ENCODE measurements at regions not wholly inside any gene's neighbourhood (a gene's known extent, or its start where the extent isn't known, plus 50 kb on each side); places are given as distances from the start of the nearest gene placed in this dataset.
"Not testable (repeated sequence)": the region's sequence is repeated elsewhere in the genome, so short reads cannot be mapped to it uniquely, and the experiment has no call there.

DNA sequence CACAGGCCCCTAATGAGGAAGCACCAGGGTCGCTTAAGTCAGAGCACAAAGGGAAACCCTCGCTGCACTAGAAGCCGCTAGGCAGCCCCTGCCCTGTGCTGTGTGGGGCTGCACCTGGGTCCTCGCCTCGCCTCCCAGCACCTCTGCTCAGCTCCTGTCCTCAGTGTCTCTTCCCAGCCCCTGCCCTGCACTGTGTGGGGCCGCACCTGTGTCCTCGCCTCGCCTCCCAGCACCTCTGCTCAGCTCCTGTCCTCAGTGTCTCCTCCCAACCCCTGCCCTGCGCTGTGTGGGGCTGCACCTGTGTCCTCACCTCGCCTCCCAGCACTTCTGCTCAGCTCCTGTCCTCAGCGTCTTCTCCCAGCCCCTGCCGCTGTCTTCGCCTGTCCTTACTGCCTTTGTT, 342.8 kb downstream of the EIPR1 start:
- DNase-seq, result no peak

DNA sequence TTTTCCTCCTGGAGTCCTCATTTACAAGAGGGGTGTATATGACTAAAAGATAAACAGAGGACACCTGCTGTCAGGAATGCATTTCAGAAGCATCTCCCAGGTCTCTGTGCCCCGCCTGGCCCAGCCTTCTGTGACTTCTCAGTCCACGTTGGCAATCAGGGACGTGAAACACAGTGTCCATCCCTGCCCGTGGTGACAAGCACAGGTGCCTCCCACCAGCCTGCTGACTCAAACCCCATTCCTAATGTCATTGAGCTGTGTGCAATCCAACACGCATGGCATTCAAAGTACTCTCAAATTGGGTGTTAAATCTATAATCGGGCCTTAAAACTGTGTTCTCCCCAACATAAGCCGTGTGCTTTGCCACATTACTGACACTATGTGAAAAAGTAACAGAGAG, 343.2 kb downstream of the EIPR1 start:
- DNase-seq, result no peak

DNA sequence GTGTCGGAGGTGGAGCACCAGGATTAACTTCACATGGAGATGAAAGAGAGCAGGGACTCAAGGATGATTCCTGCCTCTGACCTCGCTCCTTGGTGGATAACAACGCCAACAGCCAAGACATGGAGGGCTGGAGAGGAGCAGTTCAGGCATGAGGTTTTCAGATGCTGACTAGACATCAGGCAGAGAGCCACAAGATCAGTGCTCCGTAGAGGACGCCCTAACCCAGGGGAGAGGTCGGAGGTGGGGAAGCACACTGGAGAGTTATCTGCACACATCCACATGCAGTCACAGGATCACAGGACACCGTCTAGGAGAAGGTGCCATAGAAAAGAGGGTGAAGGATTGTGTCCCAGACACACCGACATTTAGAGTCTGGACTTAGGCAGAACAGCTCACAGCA, 344.3 kb downstream of the EIPR1 start:
- DNase-seq, result no peak

DNA sequence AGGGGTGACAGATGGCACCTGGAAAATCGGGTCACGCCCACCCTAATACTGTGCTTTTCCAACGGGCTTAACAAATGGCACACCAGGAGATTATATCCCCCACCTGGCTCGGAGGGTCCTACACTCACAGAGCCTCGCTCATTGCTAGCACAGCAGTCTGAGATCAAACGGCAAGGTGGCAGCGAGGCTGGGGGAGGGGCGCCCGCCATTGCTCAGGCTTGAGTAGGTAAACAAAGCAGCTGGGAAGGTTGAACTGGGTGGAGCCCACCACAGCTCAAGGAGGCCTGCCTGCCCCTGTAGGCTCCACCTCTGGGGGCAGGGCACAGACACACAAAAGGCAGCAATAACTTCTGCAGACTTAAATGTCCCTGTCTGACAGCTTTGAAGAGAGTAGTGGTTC, 346.8 kb downstream of the EIPR1 start:
- not testable (repeated sequence) for DNase-seq

DNA sequence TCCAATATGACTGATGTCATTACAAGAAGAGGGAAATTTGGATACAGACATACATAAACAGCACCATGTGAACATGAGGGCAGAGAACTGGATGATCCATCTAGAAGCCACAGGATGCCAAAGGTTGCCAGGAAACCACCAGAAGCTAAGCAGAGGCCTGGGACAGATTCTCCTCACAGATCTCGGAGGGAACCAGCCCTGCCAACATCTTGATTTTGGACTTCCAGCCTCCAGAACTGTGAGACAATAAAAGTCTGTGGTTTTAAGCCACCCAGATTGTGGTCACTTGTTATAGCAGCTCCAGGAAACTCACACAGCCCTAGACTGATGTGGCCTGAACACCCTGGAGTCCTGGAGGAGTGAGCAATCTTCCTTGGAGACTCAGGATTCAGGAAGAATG, 351.6 kb downstream of the EIPR1 start:
- DNase-seq, result no peak

DNA sequence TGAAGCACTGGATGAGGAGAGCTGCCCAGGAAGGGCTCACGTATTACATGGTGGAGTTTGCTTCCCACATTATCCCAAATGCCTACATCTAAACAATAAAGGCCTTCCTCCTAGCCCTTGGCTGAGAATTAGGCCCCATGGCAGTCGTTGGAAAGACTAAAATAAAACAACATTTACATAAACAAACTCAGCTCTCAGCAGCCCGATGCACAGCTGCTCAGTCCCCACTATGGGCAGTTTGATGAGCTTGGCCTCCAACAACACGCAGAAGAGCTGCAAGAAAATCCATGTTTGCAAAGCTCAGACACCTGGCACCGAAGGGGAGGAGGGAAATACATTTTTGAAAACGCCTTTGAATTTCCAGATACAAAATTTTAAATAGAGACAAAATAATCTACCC, 352.4 kb downstream of the EIPR1 start:
- peak; percentile 88 for DNase-seq

DNA sequence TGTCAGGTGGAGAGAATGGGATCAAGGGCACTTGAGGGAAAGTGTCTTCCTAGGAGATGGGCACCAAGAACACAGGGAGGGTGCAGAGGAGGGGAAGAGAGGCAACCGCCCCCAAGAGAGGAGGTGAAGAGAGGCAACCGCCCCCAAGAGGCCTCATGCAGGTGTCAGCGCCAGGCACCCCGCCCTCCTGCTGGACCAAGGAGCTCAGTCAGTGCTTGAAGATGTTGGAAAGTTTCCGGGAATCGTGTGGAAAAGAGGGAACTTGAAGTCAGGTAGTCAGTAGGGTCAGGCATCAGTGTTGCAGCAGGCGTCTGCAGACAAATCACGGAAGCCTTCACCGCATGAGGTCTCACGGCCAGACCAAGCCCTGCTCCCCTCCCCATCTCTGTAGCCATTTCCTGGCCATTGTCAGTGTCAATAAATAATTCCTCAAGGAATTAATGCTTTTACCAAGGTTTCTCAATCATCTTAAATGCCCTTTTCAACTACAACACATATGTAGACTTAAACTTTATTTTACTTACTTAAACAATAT, 353.1 kb downstream of the EIPR1 start:
- no peak for DNase-seq

DNA sequence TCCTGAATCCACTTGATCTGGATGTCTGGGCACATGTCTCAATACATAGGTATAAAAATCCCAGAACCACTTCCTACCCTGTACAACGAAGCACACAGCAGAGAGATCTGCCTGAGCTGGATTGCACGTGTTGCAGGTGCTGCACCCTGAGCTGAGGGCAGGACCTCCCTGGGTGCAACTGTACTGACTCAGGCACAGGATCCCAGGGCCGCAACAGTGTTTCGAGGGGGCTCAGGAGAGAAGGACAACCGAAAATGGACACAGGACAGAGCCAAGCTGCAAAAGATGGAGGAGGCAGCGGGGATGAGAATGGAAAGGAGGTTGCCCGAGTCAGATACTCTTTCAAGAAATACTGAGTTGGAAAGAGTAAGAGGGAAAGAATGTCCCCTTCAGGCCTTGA, 354.1 kb downstream of the EIPR1 start:
- DNase-seq, result no peak

DNA sequence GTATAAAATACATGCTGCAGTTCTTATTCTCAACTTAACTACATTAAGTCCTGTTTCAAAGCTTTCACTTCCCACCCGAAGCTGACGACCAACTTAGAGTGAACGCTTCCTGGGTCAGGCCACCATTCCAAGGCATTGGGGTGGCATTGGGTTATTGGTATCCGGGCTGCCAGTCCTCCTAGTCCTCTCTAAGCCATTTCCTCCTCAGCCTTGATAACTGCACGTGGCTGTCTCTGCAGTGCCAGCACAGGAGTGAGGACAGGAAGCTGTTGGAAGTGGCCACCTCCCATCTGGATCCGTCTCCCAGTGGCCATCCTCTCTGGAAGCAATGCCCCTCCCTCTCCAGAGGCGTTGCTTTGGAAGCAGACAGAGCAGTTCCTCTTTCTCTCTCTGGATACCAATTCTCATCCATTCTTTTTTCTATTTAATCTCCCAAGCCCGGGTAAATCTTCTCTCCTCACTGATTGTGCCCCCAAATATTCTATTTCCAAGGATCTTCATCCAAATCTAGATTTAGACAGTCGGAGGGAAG, 354.7 kb downstream of the EIPR1 start:
- no peak for DNase-seq

DNA sequence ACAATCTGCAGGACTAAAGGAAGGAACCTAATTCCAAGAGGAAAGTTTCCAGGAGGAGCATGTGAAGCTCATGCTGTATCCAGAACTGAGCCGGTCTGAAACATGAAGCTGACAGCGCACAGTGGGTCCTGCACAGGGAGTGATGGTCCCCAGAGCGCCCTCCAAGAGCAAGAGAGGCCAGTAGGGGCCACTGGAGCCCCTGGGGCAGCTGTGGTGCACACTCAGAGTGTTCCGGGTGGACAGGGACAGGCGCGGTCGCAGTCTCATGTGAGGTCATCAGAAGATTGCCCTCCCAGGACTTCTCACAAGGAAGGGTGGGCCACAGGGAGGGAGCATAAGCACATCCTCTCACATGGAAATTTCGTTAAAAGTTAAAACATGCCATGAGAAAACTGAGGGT, 355.9 kb downstream of the EIPR1 start:
- no peak for DNase-seq

DNA sequence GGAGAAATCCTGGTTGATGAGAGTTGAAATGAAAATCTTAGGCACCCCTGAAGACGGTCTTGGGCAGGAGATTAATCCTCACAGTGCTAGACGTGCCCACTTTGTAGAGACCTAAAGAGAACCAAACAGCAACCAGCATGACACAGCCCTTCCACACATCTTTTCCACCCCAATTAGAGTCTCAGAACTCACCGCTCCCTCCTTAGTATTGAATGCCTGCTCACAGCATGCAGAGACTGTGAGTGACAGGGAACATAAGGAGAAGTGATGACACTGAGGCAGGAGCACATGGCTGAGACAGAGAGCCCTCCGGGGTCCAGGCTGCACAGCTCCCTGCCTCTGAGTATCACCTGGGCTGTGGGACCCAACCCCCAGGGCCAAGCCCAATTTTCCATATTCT, 367.6 kb downstream of the EIPR1 start:
- no peak for DNase-seq

DNA sequence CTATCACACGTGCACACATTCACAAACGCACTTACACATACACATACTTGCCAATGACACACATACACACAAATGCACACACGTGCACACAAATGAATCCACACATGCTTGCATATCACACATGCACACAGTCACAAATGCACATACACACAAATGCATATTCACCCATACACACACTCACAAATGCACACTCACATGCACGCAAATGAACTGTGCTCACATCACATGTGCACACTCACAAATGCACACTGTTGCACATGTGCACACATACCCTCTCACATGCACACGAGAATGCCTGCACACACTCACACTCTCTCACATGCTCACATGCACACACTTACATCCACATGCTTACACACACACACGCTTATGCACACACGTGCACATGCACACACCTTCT, 368.1 kb downstream of the EIPR1 start:
- DNase-seq, result no peak

DNA sequence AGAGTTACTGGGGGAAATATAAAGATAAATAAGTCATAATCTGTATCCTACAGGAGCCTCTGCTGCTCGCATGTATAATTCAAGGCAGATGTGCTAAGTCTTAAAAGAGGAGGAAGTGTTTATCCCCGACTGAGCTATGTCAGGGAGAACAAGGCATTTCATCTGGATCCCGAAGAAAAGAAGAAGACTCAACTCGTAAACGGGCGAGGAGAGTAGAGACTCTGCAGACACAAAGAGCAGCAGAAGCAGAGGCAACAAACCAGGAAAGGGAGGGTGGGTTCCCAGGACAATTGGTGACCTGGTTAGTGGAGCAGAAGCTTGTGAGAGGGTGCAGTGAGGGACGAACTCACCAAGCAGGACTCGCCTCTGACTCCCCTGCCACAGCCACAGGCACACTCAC, 368.6 kb downstream of the EIPR1 start:
- no peak for DNase-seq

DNA sequence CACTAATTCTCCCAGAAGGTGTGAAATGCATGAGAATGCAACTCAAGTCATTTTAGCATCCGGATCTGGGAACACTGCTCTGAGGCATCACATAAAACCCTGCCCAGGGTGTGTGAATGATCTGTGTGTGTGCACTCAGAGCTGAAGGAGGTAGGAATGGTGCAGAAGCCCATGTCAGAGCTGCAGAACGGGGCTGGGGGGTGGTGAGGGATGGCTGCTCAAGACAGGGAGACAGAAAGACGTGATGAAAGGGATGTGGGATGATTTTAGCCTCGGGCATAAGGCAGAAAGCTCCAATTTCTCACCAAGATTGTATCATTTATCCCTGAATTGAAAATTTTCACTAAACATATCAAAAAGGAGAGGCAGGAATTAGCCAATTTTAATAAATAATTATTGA, 369.1 kb downstream of the EIPR1 start:
- no peak for DNase-seq

DNA sequence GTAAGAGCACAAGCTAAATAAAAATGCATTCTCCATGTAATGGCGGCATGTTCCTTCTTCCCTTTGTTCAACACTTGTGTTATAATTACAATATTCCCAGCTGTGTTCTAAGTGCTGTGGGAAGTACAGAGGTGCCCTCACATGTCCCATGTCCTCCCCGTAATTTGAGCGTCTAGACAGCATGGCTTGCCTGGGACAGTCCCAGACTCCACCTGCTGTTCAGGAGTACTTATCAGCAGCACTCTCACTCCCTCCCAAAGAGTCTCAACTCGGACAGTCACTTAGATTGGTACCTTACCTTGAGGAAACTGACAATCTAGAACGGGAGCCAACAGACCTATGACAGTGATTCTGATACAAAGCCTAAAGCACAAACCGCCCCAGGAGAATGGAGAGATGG, 370.5 kb downstream of the EIPR1 start:
- DNase-seq, result no peak

DNA sequence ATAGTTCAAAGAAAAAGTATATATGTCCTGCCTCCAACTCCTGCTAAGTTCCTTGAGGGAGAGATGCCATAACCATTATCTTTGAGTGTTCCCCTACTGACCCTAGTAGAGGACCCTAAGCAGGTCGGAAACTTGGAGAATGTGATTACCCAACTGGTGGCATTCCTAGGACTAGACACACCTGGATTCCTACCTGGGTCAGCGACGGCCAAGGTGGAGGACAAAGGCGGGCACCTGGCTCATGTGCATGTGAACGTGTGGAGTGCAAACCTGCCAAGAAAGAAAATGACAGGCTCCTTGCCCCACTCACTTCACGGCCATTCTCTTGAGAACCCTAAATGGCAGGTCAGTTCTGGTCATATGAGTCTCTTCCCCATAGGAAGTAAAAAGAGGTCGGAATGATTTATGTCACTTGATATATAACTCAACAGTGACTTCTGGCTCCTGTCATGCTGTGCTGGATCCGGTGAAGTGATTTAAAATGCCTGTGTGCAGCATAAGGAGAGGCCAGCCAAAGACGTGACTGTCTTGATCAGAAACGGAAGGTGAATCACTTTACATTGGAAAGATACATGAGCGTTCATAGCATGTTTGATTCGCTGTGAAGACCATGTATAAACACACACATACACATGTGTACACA, 371.6 kb downstream of the EIPR1 start:
- no peak for DNase-seq

DNA sequence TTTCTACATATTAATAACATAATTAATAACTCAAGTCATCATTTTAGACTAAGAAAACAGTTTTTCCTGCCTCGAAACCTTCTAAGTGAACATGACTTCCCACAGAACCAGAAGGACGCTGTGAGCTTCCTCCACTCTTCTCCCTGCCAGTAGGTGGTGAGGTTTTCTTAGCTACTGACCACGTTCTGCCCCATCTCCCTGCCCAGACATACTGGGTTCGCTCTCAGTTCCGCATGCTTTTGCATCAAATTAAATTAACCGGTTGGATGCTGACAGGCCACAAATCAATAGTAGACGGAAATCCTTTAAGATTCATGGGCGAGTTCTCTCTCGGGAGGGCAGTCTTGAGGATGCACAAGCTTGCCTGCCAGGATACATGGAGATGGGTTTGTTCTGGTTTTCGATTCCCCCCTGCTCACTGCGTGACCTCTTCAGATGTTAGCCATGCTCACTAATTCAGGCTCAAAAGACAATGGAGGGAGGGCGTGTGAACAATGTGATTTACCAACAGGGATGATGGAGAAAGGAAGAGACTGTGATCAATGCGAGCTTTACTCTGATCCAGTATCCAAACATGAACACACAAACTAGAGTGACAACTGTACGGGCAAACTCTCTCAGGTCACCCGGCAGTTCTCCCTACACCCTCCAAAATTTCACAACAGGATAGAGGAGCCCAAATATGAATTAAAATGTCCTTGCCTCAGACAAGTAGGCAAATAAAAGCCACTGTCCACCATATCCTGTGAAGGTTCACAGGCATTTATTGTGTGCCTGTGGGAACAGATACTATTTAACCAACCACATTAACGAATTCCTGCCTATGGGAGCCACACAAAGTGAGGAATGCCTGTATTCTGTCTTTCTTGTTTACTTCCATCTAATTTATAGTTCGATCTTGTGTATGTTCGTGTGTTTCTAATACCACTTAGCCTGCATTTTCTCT, 375.7 kb downstream of the EIPR1 start:
- DNase-seq, result no peak

DNA sequence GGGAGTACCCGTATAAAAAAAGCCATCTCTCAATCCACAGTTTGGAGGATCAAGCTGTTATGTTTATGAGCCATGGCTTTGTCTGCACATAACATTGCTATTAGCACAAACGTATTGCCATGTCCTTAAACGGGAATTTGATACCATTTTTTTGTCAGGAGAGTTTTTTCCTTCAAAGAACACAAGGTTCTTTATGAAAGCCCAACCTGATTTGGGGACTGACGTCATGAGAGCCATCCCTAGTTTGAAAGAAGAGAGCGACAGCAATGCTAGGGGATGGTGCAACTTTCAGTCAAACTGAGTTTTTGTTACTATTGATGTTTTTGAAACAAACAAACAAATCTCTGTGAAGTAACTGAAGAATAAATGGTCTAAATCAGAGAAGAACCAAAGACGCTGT, 376.6 kb downstream of the EIPR1 start:
- no peak for DNase-seq

DNA sequence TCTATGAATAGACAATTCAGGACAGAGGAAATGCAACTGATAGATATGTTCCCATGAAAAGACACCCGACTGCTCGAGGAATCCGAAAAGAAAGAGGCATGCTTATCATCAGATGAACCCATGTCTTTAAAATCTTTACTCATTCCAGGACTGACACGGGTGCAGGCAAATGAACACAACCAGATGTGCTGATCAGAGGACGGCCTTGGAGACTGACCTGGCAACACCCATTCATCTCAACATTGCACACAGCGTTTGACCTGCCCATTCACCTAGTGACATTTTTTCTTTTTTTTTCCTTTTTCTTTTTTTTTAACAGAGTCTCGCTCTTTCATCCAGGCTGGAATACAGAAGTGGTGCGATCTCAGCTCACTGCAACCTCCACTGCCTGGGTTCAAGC, 377.5 kb downstream of the EIPR1 start:
- no peak for DNase-seq

DNA sequence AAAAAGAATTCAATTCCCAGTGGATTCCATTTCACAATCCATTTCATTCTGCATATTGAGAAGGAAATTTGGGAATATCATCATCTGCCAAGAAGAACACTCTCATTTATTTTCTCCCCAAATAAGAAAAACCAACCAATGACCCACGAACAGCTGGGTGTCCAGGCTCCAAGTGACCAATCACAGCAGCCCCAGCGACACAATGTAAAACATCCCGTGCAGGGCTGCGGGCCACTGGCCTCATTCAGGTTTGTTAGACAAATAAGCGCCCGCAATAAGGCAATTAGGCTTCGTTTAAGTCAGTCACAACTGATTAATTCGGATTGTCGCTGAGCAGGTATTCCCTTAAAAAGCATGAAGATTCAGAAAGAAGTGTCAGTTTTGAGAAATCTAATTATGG, 378.6 kb downstream of the EIPR1 start:
- no peak for DNase-seq

DNA sequence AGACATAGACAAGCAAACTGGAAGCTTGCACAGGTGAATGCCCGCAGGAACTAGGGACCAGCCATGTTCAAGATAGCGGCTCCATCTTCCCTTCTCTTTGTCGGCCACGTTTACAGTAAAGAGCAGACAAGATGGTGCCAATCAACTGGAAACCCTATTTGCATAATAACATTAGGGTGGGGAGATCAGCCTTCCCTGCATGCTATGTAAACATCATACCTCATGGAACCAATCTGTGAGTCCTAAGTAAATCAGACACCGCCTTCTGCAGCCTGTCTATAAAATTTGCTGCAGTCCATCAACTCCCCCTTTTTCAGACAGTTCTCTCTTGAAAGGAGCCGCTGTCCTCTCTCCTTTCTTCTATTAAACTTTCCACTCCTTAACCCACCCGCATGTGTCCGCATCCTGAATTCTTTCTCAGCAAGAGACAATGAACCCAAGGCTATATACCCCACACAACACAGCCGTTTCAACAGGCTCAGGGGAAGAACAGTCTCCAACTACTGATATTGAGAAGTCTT, 384.4 kb downstream of the EIPR1 start:
- DNase-seq, result no peak

DNA sequence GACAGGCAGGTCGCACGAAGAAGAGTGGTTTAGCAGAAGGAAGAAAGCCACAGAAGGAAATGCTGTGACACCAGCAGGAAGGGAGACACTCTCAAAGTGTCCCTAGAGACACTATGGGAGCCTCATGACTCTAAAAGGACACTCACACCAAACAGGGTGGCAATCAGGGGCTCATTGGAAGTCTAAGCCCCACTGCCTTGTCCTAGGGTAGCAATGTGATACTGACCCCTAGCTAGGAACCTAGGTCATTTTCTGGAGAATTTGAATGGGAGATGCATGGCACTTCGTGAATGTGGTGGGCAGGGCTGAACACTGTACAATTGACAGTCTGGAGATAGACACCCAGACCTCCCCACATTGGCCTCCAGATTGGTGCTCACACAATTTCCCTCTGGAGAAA, 385.0 kb downstream of the EIPR1 start:
- DNase-seq, result no peak

DNA sequence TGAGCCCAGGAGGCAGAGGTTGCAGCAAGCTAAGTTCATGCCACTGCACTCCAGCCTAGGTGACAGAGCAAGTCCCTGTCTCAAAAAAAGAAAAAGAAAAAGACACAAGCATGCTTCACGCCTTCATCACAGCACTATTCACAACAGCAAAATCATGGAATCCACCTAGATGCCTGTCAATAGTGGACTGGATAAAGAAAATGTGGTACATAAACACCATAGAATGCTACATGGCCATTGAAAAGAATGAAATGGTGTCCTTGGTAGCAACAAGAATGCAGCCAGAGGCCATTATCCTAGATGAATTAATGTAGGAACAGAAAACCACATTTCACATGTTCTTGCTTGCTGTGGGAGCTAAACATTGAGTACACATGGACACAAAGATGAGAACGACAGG, 392.6 kb downstream of the EIPR1 start:
- DNase-seq, result no peak

DNA sequence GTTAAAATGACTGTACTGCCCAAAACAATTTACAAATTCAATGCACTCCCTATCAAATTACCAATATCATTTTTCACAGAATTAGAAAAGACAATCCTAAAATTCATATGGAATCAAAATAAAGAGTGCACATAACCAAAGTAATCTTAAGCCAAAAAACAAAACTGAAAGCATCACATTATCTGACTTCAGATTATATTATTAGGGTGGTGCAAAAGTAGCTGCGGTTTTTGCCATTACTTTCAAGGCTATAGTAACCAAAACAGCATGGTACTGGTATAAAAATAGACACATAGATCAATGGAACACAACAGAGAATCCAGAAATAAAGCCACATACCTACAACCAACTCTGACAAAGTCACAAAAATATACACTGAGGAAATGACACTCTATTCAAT, 396.6 kb downstream of the EIPR1 start:
- no peak for DNase-seq

Data from SHP77 treated with DMSO at 0.1 percent for 48 hours (cell line).